ENCODE measurements at regions not wholly inside any gene's neighbourhood (a gene's known extent, or its start where the extent isn't known, plus 50 kb on each side); places are given as distances from the start of the nearest gene placed in this dataset.
A peak's percentile ranks its signal among the peaks of the same experiment; 100 is the strongest.

GRCh38 chr5:15421921-15422412, 78.0 kb upstream of the FBXL7 start:
- no peak for TF ChIP-seq POLR2A (IDR thresholded peaks at IDR 0.05)
- TF ChIP-seq CTCF (IDR thresholded peaks at IDR 0.05) = no peak
- TF ChIP-seq POLR2AphosphoS5 (IDR thresholded peaks at IDR 0.05) = peak; percentile 30 to 78 (median 72)

Data from sigmoid colon (tissue), 4 donors.